A549 (cell line): ENCODE measurements at regions not wholly inside any gene's neighbourhood (a gene's known extent, or its start where the extent isn't known, plus 50 kb on each side); places are given as distances from the start of the nearest gene placed in this dataset.

Source experiments
- BHLHE40 ChIP-seq: IDR thresholded peaks from 2 replicates; pipeline ENCODE4 v1.6.1; 2012; ENCODE audit warnings: low read depth, low read length, inconsistent platforms
- CEBPB ChIP-seq, 2 experiments: fragments of >200 bp in 1 of 2; sonication (Bioruptor Twin) in 1 of 2; formaldehyde crosslinking in 1 of 2; IDR thresholded peaks; 2 replicates each; pipeline ENCODE4 v1.6.1; 2012 to 2016
- CTCF ChIP-seq: fragments of >200 bp; sonication (Bioruptor Twin); formaldehyde crosslinking; IDR thresholded peaks from 3 replicates; pipeline ENCODE4 v1.5.1; 2016
- ELK1 ChIP-seq: fragments of 150-350 bp; IDR thresholded peaks from 2 replicates; pipeline ENCODE4 v1.6.1; 2014; ENCODE audit warnings: low read depth, mild to moderate bottlenecking, low read length
- JUNB ChIP-seq: fragments of >200 bp; sonication (Bioruptor Twin); formaldehyde crosslinking; IDR thresholded peaks from 2 replicates; pipeline ENCODE4 v1.6.1; 2016
- POLR2A ChIP-seq: IDR thresholded peaks from 2 replicates; pipeline ENCODE4 v1.6.1; 2012; ENCODE audit warnings: mild to moderate bottlenecking, low read length
- RAD21 ChIP-seq, 2 experiments: fragments of >200 bp in 1 of 2; sonication (Bioruptor Twin) in 1 of 2; formaldehyde crosslinking in 1 of 2; IDR thresholded peaks in 1 of 2; conservative IDR thresholded peaks in 1 of 2; 2 replicates in 1 of 2; 3 replicates in 1 of 2; pipeline ENCODE4 v1.6.1; 2012 to 2018; ENCODE audit warnings: inconsistent platforms in 1 of 2
- REST ChIP-seq: fragments of 200-600 bp; sonication (generic); IDR thresholded peaks from 2 replicates; pipeline ENCODE4 v1.6.1; 2016; ENCODE audit warnings: antibody characterized with exemption, mild to moderate bottlenecking, moderate library complexity

GRCh38 chr4:15182600-15183220 lies 180.4 kb downstream of the CPEB2 start:
- TF ChIP-seq REST = no peak
- no peak for TF ChIP-seq CTCF
- no peak for TF ChIP-seq POLR2A
- no peak for TF ChIP-seq ELK1
- no peak for TF ChIP-seq BHLHE40
- TF ChIP-seq RAD21 (conservative IDR thresholded peaks at IDR 0.05 in 1 of 2, IDR thresholded peaks at IDR 0.05 in 1 of 2) = no peak
- no peak for TF ChIP-seq CEBPB (IDR thresholded peaks at IDR 0.05)
- TF ChIP-seq JUNB = no peak
